Anterior cingulate cortex (tissue), 58 donors: ENCODE measurements at regions not wholly inside any gene's neighbourhood (a gene's known extent, or its start where the extent isn't known, plus 50 kb on each side); places are given as distances from the start of the nearest gene placed in this dataset.

Source experiments
- DNase-seq, 58 donors: peaks; one replicate each; lab custom pipeline; 2025; lab: John Stamatoyannopoulos, UW

GRCh38 chr12:84607170-84607819 is 305.3 kb downstream of the SLC6A15 start:
- no peak for DNase-seq

GRCh38 chr12:84605983-84606382 is 306.6 kb downstream of the SLC6A15 start:
- no peak for DNase-seq

GRCh38 chr12:84604551-84604950 is 308.0 kb downstream of the SLC6A15 start:
- no peak for DNase-seq

- DNase-seq = no peak
Measured at GRCh38 chr12:84603484-84604248, 308.9 kb downstream of the SLC6A15 start.

- DNase-seq = no peak
Measured at GRCh38 chr12:84601483-84601882, 311.1 kb downstream of the SLC6A15 start.

- no peak for DNase-seq
Measured at GRCh38 chr12:84599539-84599938, 313.1 kb downstream of the SLC6A15 start.

- DNase-seq = no peak
Measured at GRCh38 chr12:84596266-84596665, 316.3 kb downstream of the SLC6A15 start.

- no peak for DNase-seq
Measured at GRCh38 chr12:84594157-84594556, 318.4 kb downstream of the SLC6A15 start.

- no peak for DNase-seq
Measured at GRCh38 chr12:84585776-84586395, 326.7 kb downstream of the SLC6A15 start.

- DNase-seq = no peak
Measured at GRCh38 chr12:84572196-84572595, 340.4 kb downstream of the SLC6A15 start.

- no peak for DNase-seq
Measured at GRCh38 chr12:84562331-84562730, 350.3 kb downstream of the SLC6A15 start.

GRCh38 chr12:84561351-84561750 is 351.2 kb downstream of the SLC6A15 start:
- DNase-seq = no peak

- DNase-seq = no peak
Measured at GRCh38 chr12:84554199-84554723, 358.3 kb downstream of the SLC6A15 start.

- no peak for DNase-seq
Measured at GRCh38 chr12:84553331-84554117, 359.1 kb downstream of the SLC6A15 start.

GRCh38 chr12:84551373-84551772 is 361.2 kb downstream of the SLC6A15 start:
- no peak for DNase-seq

- no peak for DNase-seq
Measured at GRCh38 chr12:84550518-84550917, 362.1 kb downstream of the SLC6A15 start.

- no peak for DNase-seq
Measured at GRCh38 chr12:84542289-84542688, 370.3 kb downstream of the SLC6A15 start.

GRCh38 chr12:84537666-84538065 is 374.9 kb downstream of the SLC6A15 start:
- DNase-seq = no peak

- DNase-seq = no peak
Measured at GRCh38 chr12:84512751-84513150, 399.8 kb downstream of the SLC6A15 start.

GRCh38 chr12:84508851-84509260 is 403.7 kb downstream of the SLC6A15 start:
- DNase-seq = no peak
